Thyroid gland (tissue), 4 donors: ENCODE measurements at regions not wholly inside any gene's neighbourhood (a gene's known extent, or its start where the extent isn't known, plus 50 kb on each side); places are given as distances from the start of the nearest gene placed in this dataset.

ENCODE experiments used
- CTCF ChIP-seq, 6 experiments: fragments of 200-600 bp in 3 of 6; fragments of 450-650 bp in 3 of 6; sonication (generic) in 3 of 6; IDR thresholded peaks; one replicate each; pipeline ENCODE4 v1.5.1; 2016 to 2019; ENCODE audit warnings: antibody characterized with exemption in 6 of 6, mild to moderate bottlenecking in 2 of 6, inconsistent platforms in 1 of 6, moderate library complexity in 1 of 6
- POLR2A ChIP-seq, 2 donors: fragments of 450-650 bp; IDR thresholded peaks; one replicate each; pipeline ENCODE4 v1.6.1; 2017; ENCODE audit warnings: antibody characterized with exemption in 2 of 2, mild to moderate bottlenecking in 2 of 2, moderate library complexity in 1 of 2

- TF ChIP-seq CTCF (IDR thresholded peaks at IDR 0.05): no peak
- TF ChIP-seq POLR2A (IDR thresholded peaks at IDR 0.05): no peak
Observed at GRCh38 chr11:100629671-100630070, 57.4 kb upstream of the ARHGAP42 start.
